GM20000 (cell line): ENCODE measurements at regions not wholly inside any gene's neighbourhood (a gene's known extent, or its start where the extent isn't known, plus 50 kb on each side); places are given as distances from the start of the nearest gene placed in this dataset.

Experiments used
- DNase-seq: peaks from one replicate; pipeline ENCODE4 v3.0.0; 2012; ENCODE audit warnings: low spot score
- TF ChIP-seq, protein P1 (sequence below): IDR thresholded peaks from 2 replicates; pipeline ENCODE4 v1.5.1; 2012; ENCODE audit warnings: mild to moderate bottlenecking, control low read depth; ENCODE audit errors: extremely low read depth, missing control alignments

DNA sequence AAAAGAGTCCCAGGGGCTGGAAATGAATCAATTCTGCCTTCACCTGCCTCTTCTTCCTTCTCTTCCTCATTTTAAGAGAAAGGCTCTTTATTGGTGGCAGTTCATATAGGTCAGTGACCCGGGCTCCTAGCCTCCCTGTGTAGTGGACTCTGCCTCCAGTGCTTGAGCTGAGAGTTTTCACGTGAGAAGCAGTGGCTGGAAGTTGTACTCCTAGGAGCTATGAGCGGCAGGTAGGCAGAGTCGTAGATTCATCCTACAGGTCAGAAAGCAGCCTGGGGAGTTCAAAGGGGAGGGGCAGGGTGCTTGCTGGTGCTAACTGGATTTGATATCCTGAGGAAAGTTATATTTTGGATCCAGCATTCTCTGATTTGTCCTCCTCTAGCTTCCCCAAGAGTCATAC, 101.1 kb downstream of the RPLP1 start:
- DNase-seq = no peak
- TF ChIP-seq, protein P1, sequence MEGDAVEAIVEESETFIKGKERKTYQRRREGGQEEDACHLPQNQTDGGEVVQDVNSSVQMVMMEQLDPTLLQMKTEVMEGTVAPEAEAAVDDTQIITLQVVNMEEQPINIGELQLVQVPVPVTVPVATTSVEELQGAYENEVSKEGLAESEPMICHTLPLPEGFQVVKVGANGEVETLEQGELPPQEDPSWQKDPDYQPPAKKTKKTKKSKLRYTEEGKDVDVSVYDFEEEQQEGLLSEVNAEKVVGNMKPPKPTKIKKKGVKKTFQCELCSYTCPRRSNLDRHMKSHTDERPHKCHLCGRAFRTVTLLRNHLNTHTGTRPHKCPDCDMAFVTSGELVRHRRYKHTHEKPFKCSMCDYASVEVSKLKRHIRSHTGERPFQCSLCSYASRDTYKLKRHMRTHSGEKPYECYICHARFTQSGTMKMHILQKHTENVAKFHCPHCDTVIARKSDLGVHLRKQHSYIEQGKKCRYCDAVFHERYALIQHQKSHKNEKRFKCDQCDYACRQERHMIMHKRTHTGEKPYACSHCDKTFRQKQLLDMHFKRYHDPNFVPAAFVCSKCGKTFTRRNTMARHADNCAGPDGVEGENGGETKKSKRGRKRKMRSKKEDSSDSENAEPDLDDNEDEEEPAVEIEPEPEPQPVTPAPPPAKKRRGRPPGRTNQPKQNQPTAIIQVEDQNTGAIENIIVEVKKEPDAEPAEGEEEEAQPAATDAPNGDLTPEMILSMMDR = no peak

DNA sequence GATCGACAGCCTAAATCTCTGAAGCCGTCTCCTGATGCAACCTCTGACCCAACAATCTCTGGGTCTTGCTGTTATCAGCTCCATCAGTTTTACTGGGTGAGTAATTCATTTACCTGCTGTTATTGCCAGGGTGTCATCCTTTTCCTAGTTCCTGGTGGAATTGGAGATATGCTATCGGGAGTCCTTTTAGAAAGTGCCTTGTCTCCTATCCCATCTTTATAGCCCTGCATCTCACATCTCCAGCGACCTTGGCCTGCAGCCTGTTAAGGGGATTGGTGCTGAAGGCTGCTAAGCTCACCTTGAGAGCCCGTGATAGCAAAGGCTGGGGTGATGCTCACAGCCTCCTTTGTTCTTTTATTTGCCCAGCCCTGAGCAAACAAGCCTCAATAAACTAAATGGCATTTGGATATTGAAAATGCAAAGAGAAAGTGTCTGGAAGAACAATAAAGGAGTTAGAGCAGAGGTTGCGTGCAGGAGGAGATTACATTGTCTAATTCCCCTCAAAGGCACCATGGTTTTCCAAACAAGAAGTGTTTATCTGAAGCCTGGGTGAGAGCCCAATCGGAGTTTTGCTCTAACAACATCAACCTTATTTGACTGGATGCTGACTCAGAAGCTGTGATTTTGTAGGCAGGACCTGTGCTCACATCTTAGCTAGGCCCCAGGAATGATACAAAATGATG, 101.8 kb downstream of the RPLP1 start:
- TF ChIP-seq, protein P1 = no peak
- no peak for DNase-seq

DNA sequence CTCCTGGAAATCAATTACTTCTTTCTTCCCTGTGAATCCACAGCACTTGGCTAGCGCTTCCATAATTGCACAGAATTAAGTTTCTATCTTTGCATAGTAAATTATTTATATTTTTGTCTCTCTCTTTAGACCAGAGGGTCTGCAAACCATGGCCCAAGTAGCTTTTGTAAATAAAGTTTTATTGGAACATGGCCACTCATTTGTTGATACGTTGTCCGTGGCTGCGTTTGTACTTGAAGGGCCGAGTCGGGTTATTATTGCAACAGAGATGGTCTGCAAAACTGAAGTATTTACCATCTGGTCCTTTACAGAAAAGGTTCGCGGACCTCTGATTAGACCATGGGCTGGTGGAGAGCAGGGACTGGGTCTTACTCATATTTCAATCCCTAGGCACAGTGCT, 102.5 kb downstream of the RPLP1 start:
- TF ChIP-seq, protein P1 = no peak
- DNase-seq = no peak

DNA sequence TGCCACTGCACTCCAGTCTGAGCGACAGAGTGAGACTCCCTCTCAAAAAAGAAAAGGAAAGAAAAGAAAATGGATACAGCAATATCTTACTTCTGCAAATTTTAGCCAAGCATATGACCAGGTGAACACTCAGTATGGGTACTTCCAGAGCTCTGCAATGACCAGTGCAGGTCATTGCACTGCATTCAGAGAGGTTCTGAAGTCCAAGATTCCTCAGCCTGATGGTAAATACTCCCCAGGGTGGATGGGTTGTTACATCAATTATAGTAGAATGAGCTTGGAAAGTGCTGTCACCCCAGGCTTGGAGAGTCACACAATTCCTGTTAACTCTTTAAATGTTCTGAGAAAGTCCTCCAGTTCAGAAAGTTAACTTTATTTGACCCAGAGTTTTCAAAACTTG, 103.7 kb downstream of the RPLP1 start:
- TF ChIP-seq, protein P1 = no peak

DNA sequence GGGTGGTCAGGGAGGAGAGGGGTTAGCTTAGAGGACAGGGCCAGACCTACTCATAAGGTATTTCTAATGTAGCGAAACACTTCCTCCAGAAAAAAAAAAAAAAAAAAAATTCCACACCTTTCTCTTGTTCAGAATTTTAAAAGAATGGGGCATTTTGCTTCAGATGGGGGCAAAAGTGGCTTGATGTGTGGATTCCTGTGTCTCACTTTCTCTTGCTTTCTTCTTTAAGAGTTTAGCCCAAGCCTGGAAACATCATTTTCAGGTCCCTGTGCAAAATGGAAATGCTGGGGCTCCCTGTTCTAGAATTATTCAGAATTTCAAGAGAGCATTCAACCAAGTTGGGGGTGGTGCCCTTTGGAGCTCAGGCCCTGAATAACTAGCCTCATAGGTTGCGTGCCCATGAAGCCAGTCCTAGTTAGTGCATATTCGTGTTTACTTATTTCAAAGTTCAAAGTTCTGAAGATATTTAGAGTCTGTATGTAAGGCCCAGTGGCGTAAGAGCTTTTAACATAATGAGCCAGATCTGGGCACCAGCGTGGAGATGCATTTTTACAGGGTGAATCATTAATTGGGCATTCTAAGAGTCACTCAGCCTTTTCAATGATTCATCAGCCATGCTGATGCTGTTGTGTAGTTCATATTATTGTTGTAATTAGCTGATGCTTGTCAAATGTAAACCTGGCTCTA, 104.5 kb downstream of the RPLP1 start:
- TF ChIP-seq, protein P1 = no peak
- no peak for DNase-seq

More for the DNA sequence above, 103.7 kb downstream of the RPLP1 start:
- no peak for DNase-seq

DNA sequence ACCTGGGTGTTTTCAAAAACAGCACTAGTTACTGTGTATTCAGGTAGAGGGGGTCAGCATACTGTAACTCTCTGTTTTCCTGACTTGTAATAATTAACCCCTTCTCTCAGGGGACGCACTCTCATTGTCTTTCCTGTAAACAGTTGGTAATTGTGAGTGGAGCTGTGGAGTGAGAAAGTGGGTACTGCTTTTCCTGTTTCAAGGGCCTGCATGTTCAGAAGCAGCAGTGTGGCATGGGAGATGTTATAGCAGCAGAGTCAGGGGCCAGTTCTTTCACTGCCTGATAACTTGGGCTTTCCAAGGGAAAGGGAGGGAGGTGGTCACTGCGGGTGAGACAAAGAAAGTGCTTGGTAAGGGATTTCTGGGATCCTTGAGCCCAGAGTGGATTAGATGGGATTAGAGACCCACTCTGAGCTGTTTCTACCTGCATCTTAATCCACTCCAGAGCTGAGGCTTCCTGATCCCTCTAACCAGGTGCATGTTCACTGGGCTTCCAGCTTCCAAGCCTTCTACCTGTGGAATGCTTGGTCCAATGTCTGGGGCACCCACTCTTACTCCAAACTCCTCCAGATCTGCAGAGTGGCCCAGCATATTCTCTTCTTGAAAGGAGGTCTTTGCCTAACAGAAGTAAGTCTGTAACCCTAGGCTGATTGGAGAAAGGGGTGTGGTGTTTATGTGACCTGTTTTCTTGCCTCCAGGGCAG, 105.2 kb downstream of the RPLP1 start:
- no peak for DNase-seq
- TF ChIP-seq, protein P1 = no peak
